HG02678 (cell line): ENCODE measurements at regions not wholly inside any gene's neighbourhood (a gene's known extent, or its start where the extent isn't known, plus 50 kb on each side); places are given as distances from the start of the nearest gene placed in this dataset.
"Not testable (repeated sequence)": the region's sequence is repeated elsewhere in the genome, so short reads cannot be mapped to it uniquely, and the experiment has no call there.

Experiments used
- ATAC-seq: cut with Tn5 transposase; IDR thresholded peaks from one replicate; pipeline ENCODE4 v1.9.1; 2021; ENCODE audit warnings: mild to moderate bottlenecking, moderate library complexity; ENCODE audit not compliant: unreplicated experiment

- no peak for ATAC-seq
These were observed 339.9 kb upstream of the SPRY2 start for GRCh38 chr13:80680786-80681366.

GRCh38 chr13:80679423-80679822 lies 338.5 kb upstream of the SPRY2 start:
- no peak for ATAC-seq

GRCh38 chr13:80677227-80677626 lies 336.3 kb upstream of the SPRY2 start:
- no peak for ATAC-seq

GRCh38 chr13:80675442-80675841 lies 334.5 kb upstream of the SPRY2 start:
- ATAC-seq, result not testable (repeated sequence)

- ATAC-seq, result no peak
These were observed 330.8 kb upstream of the SPRY2 start for GRCh38 chr13:80671773-80672172.

- ATAC-seq, result no peak
These were observed 328.2 kb upstream of the SPRY2 start for GRCh38 chr13:80669112-80669511.

GRCh38 chr13:80668452-80668851 lies 327.5 kb upstream of the SPRY2 start:
- ATAC-seq, result no peak

- ATAC-seq, result no peak
These were observed 326.0 kb upstream of the SPRY2 start for GRCh38 chr13:80666782-80667552.

- ATAC-seq, result no peak
These were observed 324.9 kb upstream of the SPRY2 start for GRCh38 chr13:80665792-80666333.

- no peak for ATAC-seq
These were observed 324.0 kb upstream of the SPRY2 start for GRCh38 chr13:80664950-80665349.

- no peak for ATAC-seq
These were observed 322.9 kb upstream of the SPRY2 start for GRCh38 chr13:80663788-80664187.

- no peak for ATAC-seq
These were observed 317.8 kb upstream of the SPRY2 start for GRCh38 chr13:80658705-80659104.

- no peak for ATAC-seq
These were observed 315.6 kb upstream of the SPRY2 start for GRCh38 chr13:80656512-80656904.

GRCh38 chr13:80655778-80656511 lies 315.0 kb upstream of the SPRY2 start:
- ATAC-seq, result no peak

GRCh38 chr13:80654638-80655249 lies 313.8 kb upstream of the SPRY2 start:
- no peak for ATAC-seq

- ATAC-seq, result no peak
These were observed 308.3 kb upstream of the SPRY2 start for GRCh38 chr13:80649274-80649673.

GRCh38 chr13:80642641-80643040 lies 301.7 kb upstream of the SPRY2 start:
- no peak for ATAC-seq

- ATAC-seq, result no peak
These were observed 292.3 kb upstream of the SPRY2 start for GRCh38 chr13:80633251-80633650.

GRCh38 chr13:80630685-80631121 lies 289.8 kb upstream of the SPRY2 start:
- no peak for ATAC-seq

GRCh38 chr13:80618781-80619180 lies 277.9 kb upstream of the SPRY2 start:
- ATAC-seq, result no peak

- no peak for ATAC-seq
These were observed 271.9 kb upstream of the SPRY2 start for GRCh38 chr13:80612804-80613203.
